NT2/D1 (cell line): ENCODE measurements at regions not wholly inside any gene's neighbourhood (a gene's known extent, or its start where the extent isn't known, plus 50 kb on each side); places are given as distances from the start of the nearest gene placed in this dataset.

Experiments
- YY1 ChIP-seq: IDR thresholded peaks from 2 replicates; pipeline ENCODE4 v1.6.1; 2011; ENCODE audit not compliant: insufficient read length, insufficient read depth
- ZNF274 ChIP-seq: IDR thresholded peaks from 2 replicates; pipeline ENCODE4 v1.6.1; 2011; ENCODE audit warnings: mild to moderate bottlenecking, low read depth, low read length

DNA sequence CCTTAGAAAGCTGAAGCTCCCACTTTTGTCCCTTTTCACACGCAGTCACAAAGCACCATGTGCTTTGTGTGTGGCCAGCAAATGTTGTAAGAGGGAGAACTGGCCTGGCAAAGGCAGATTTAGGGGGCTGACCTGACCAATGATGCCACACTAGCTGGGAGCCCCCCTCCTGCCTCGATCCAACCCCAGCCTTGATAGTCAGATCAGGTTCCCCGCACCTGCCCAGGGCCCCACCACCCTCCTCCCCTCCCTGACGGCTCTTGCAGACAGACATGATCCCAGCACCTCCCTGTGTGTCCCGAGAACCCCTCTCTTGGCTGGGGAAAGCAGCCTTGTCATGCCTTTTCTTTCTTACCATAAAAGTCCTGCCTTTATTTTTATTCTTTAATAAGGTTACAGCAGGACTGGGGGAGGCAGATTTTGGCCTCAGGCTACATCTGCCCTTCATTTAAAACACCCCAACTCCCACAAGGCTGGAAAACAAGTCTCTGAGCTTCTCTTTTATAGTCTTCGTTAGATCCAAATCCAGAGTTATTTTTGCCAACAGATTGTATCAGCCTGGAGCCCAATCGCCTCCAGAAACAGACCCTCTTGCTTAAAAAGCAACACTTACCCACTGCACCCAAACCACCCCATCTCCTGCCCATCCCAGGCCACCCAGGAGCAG lies 201.8 kb upstream of the CDH5 start:
- TF ChIP-seq YY1 (no peak), ZNF274 (no peak)
